ENCODE measurements at regions not wholly inside any gene's neighbourhood (a gene's known extent, or its start where the extent isn't known, plus 50 kb on each side); places are given as distances from the start of the nearest gene placed in this dataset.

DNA sequence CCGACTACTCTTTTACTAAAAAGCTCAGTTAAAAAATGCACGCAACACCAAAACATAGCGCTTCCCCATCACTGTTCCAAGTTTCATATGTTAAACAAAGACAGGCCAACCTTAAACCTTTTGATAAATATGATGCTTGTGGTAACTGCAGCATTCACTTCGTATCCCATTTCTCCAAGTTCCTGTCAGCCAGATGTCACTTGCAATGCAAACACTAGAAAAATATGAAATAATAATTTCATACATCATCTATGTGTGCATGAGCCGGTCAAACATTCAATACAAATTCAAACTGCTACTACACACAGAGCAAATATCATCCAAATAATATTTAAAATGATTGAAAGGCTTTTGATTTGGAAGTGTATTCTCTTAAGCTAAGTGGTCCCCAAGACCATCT is 636.5 kb downstream of the LMO4 start:
- TF ChIP-seq, protein P1, sequence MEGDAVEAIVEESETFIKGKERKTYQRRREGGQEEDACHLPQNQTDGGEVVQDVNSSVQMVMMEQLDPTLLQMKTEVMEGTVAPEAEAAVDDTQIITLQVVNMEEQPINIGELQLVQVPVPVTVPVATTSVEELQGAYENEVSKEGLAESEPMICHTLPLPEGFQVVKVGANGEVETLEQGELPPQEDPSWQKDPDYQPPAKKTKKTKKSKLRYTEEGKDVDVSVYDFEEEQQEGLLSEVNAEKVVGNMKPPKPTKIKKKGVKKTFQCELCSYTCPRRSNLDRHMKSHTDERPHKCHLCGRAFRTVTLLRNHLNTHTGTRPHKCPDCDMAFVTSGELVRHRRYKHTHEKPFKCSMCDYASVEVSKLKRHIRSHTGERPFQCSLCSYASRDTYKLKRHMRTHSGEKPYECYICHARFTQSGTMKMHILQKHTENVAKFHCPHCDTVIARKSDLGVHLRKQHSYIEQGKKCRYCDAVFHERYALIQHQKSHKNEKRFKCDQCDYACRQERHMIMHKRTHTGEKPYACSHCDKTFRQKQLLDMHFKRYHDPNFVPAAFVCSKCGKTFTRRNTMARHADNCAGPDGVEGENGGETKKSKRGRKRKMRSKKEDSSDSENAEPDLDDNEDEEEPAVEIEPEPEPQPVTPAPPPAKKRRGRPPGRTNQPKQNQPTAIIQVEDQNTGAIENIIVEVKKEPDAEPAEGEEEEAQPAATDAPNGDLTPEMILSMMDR (IDR thresholded peaks at IDR 0.05; ENCODE audit: borderline replicate concordance, control extremely low read depth, extremely low read depth, insufficient read depth, missing control alignments): no peak
- no peak for DNase-seq (ENCODE audit: low spot score)
- in situ Hi-C loops (cut with MboI; ENCODE audit: low sequenced_read_pairs, unreplicated experiment): loop anchor here (25.0 kb wide), 1 partner anchor 828 kb away; no protein-coding TSS in a partner anchor

- in situ Hi-C loops (cut with MboI; ENCODE audit: low sequenced_read_pairs, unreplicated experiment): loop anchor here (25.0 kb wide), 1 partner anchor 831 kb away; no protein-coding TSS in a partner anchor
- TF ChIP-seq, protein P1 (IDR thresholded peaks at IDR 0.05; ENCODE audit: borderline replicate concordance, control extremely low read depth, extremely low read depth, insufficient read depth, missing control alignments): no peak
- no peak for DNase-seq (ENCODE audit: low spot score)
Observed at GRCh38 chr1:87968197-87968955, 639.7 kb downstream of the LMO4 start.

GRCh38 chr1:87969040-87969439 is 640.4 kb downstream of the LMO4 start:
- in situ Hi-C loops (cut with MboI; ENCODE audit: low sequenced_read_pairs, unreplicated experiment): loop anchor here (25.0 kb wide), 1 partner anchor 832 kb away; no protein-coding TSS in a partner anchor
- TF ChIP-seq, protein P1 (IDR thresholded peaks at IDR 0.05; ENCODE audit: borderline replicate concordance, control extremely low read depth, extremely low read depth, insufficient read depth, missing control alignments): no peak
- no peak for DNase-seq (ENCODE audit: low spot score)

- in situ Hi-C loops (cut with MboI; ENCODE audit: low sequenced_read_pairs, unreplicated experiment): loop anchor here (25.0 kb wide), 1 partner anchor 836 kb away; no protein-coding TSS in a partner anchor
- no peak for DNase-seq (ENCODE audit: low spot score)
- TF ChIP-seq, protein P1 (IDR thresholded peaks at IDR 0.05; ENCODE audit: borderline replicate concordance, control extremely low read depth, extremely low read depth, insufficient read depth, missing control alignments): no peak
Observed at GRCh38 chr1:87972811-87973210, 644.1 kb downstream of the LMO4 start.

DNA sequence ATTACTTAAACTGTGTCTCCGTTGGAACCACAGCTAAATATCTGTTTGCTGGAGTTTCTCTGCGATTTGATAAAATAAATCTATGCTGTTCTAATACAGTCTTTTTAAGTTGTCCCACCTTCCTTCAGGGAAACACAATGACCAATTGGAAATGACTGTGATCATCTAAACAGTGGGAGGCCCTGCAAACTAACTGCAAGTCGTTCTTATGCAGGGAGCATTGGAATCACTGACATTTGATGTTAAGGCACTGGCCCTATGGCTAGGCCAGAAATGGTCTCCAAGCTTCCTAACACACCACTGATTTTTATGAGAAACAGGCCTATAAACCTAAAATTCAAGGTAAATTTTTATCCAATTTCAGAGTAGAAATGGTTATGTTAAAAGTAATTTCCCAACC is 645.2 kb downstream of the LMO4 start:
- no peak for DNase-seq (ENCODE audit: low spot score)
- in situ Hi-C loops (cut with MboI; ENCODE audit: low sequenced_read_pairs, unreplicated experiment): loop anchor here (25.0 kb wide), 1 partner anchor 837 kb away; no protein-coding TSS in a partner anchor
- TF ChIP-seq, protein P1 (IDR thresholded peaks at IDR 0.05; ENCODE audit: borderline replicate concordance, control extremely low read depth, extremely low read depth, insufficient read depth, missing control alignments): no peak

- DNase-seq (ENCODE audit: low spot score): no peak
- in situ Hi-C loops (cut with MboI; ENCODE audit: low sequenced_read_pairs, unreplicated experiment): no loop called here
- TF ChIP-seq, protein P1 (IDR thresholded peaks at IDR 0.05; ENCODE audit: borderline replicate concordance, control extremely low read depth, extremely low read depth, insufficient read depth, missing control alignments): no peak
Observed at GRCh38 chr1:87976316-87976715, 647.6 kb downstream of the LMO4 start.
